Naive thymus-derived CD4-positive, alpha-beta T cell (primary cell): ENCODE measurements at regions not wholly inside any gene's neighbourhood (a gene's known extent, or its start where the extent isn't known, plus 50 kb on each side); places are given as distances from the start of the nearest gene placed in this dataset.

Experiments used
- ATAC-seq: fragments of 150-1000 bp; cut with Tn5 transposase; 2 replicates; pipeline ENCODE4 v1.10.0; 2021; ENCODE audit warnings: mild to moderate bottlenecking, moderate library complexity
- CTCF ChIA-PET: fragments of 350-600 bp; sonication (Branson Sonifier 250); formaldehyde crosslinking; loops from one replicate; lab custom pipeline; 2021; ENCODE audit warnings: antibody characterized with exemption; lab: Charles Lee
- POLR2A ChIA-PET: fragments of 350-600 bp; sonication (Branson Sonifier 250); formaldehyde crosslinking; loops from one replicate; lab custom pipeline; 2021; ENCODE audit warnings: antibody characterized with exemption, inconsistent platforms; lab: Charles Lee
- DNase-seq, 9 donors: peaks; one replicate each; pipeline versions ENCODE4 v3.0.0 to v3.0.0-alpha.2; 2020 to 2022; ENCODE audit warnings: mixed read lengths in 1 of 9
- H3K27ac ChIP-seq: one replicate; pipeline ENCODE4 v1.7.0; 2013; ENCODE audit warnings: mild to moderate bottlenecking, low read depth, low read length, moderate library complexity
- H3K27me3 ChIP-seq, 2 donors: one replicate each; pipeline ENCODE4 v1.7.0; 2013; ENCODE audit warnings: low read length in 2 of 2, mild to moderate bottlenecking in 2 of 2, moderate library complexity in 2 of 2; ENCODE audit not compliant: control insufficient read depth in 2 of 2, insufficient read depth in 2 of 2
- H3K36me3 ChIP-seq, 3 experiments: 1 replicate in 2 of 3; 2 replicates in 1 of 3; pipeline ENCODE4 v1.7.0; 2013; ENCODE audit warnings: low read length in 3 of 3, mild to moderate bottlenecking in 3 of 3, moderate library complexity in 1 of 3; ENCODE audit not compliant: insufficient read depth in 3 of 3, control insufficient read depth in 2 of 3
- H3K4me1 ChIP-seq, 2 donors: one replicate each; pipeline ENCODE4 v1.7.0; 2013; ENCODE audit warnings: low read length in 2 of 2, mild to moderate bottlenecking in 2 of 2, moderate library complexity in 1 of 2; ENCODE audit not compliant: control insufficient read depth in 2 of 2, insufficient read depth in 2 of 2
- H3K4me3 ChIP-seq: 2 replicates; pipeline ENCODE4 v1.7.0; 2013; ENCODE audit warnings: mild to moderate bottlenecking, low read length
- H3K9me3 ChIP-seq, 3 experiments: 1 replicate in 2 of 3; 2 replicates in 1 of 3; pipeline ENCODE4 v1.7.0; 2013; ENCODE audit warnings: low read length in 3 of 3; ENCODE audit not compliant: control insufficient read depth in 2 of 3
- H3K27ac Mint-ChIP-seq, 9 donors: one replicate each; pipeline ENCODE4 v1.8.0; 2020 to 2022; ENCODE audit warnings: mixed read lengths in 9 of 9, mild to moderate bottlenecking in 8 of 9, moderate library complexity in 5 of 9, inconsistent platforms in 2 of 9
- H3K27me3 Mint-ChIP-seq, 5 donors: one replicate each; pipeline ENCODE4 v1.8.0; 2021 to 2022; ENCODE audit warnings: mixed read lengths in 5 of 5, mild to moderate bottlenecking in 1 of 5
- H3K36me3 Mint-ChIP-seq, 5 donors: one replicate each; pipeline ENCODE4 v1.8.0; 2020 to 2022; ENCODE audit warnings: mixed read lengths in 5 of 5, mild to moderate bottlenecking in 3 of 5, inconsistent platforms in 1 of 5
- H3K4me1 Mint-ChIP-seq, 7 donors: one replicate each; pipeline ENCODE4 v1.8.0; 2020 to 2022; ENCODE audit warnings: mixed read lengths in 7 of 7, mild to moderate bottlenecking in 3 of 7, inconsistent platforms in 1 of 7
- H3K4me3 Mint-ChIP-seq, 10 donors: one replicate each; pipeline ENCODE4 v1.8.0; 2020 to 2022; ENCODE audit warnings: mild to moderate bottlenecking in 10 of 10, mixed read lengths in 10 of 10, moderate library complexity in 6 of 10, inconsistent platforms in 2 of 10
- H3K9me3 Mint-ChIP-seq, 11 donors: one replicate each; pipeline ENCODE4 v1.8.0; 2020 to 2022; ENCODE audit warnings: mixed read lengths in 11 of 11, mild to moderate bottlenecking in 4 of 11, inconsistent platforms in 1 of 11, moderate library complexity in 1 of 11
- intact Hi-C, 2 donors: fragments of 100-400 bp; cut with micrococcal nuclease; formaldehyde crosslinking; loops; one replicate each; pipeline ENCODE4 v1.15.1; 2023

DNA sequence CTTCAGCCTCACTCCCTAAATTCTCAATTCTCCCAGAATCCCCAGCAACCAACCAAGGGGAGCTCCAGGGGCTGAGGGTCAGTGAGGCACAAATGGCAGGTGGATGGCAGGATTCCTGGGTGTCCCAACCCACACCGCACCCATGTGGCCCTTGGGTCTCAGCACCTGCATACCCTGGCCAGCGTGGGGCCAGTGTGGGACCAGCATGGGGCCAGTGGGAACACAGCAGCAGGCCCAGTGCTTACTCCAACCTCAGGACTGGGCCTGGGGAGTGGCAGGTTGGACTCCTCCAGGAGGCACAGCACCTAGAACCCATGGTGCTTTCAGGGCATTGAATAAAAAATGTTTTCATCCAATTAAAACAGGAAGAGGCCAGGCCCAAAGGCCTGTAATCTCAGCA is 202.0 kb downstream of the TSHZ3 start:
- Histone ChIP-seq H3K4me3 (no peak overlapping the region), H3K36me3 (no peaks in the 10 kb centered on the region), H3K27ac (no peak overlapping the region), H3K27me3 (no peaks in the 10 kb centered on the region), H3K4me1 (no peaks in the 10 kb centered on the region), H3K9me3 (no peaks in the 10 kb centered on the region)
- Mint-ChIP-seq H3K27me3 (peaks cover 0 to 2% (median 0%) of the 10 kb centered on the region in 5 donors), H3K4me3 (no peak overlapping the region), H3K27ac (no peak overlapping the region), H3K36me3 (no peaks in the 10 kb centered on the region), H3K4me1 (no peaks in the 10 kb centered on the region), H3K9me3 (no peaks in the 10 kb centered on the region)
- ATAC-seq (no peak), DNase-seq (no peak)
- intact Hi-C loops, result no loop called here
- CTCF ChIA-PET, result no interaction called here
- POLR2A ChIA-PET, result no interaction called here

DNA sequence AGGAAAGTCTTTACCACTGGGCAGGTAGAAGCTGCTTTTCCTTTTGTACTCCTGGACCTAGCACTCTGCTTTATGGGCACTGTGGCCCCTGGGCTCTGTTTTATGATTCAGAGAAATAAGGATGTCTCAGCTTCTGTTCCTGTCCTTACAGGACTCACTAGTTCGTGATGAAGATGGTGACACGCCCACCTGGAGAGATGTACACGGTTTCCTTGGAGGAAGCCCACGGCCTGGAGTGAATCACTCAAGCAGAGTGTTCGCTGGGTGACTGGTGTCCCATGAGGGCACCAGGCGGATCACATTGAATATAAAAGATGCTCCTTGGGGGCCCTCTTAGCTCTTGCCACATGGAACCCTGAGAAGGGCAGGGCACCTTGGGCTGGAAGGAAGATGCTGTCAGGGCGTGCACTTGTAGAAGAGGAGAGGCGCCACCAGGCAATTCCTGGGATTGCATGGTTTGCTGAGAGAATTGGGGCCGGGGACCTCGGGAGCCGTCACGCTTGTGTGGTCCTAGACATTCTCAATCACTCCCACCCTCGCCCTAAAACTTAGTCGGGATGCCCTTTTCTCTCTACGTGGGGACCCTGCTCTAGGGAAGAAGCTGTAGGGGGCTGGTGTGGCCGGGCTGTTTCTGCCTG is 202.6 kb downstream of the TSHZ3 start:
- Mint-ChIP-seq H3K27ac (no peak overlapping the region), H3K36me3 (no peaks in the 10 kb centered on the region), H3K9me3 (no peaks in the 10 kb centered on the region), H3K4me3 (no peak overlapping the region), H3K4me1 (no peaks in the 10 kb centered on the region), H3K27me3 (peaks cover 0 to 3% (median 2%) of the 10 kb centered on the region in 5 donors)
- no peak for ATAC-seq
- H3K4me3 ChIP-seq, result no peak overlapping the region
- H3K27ac ChIP-seq, result no peak overlapping the region
- ChIA-PET CTCF (interaction anchor here (0.8 kb wide), 1 partner anchor 651 kb away, joined by 3 read pairs; no protein-coding TSS in a partner anchor), POLR2A (no interaction called here)
- H3K9me3 ChIP-seq, result no peaks in the 10 kb centered on the region
- H3K36me3 ChIP-seq, result no peaks in the 10 kb centered on the region
- H3K4me1 ChIP-seq, result no peaks in the 10 kb centered on the region
- no peaks in the 10 kb centered on the region for H3K27me3 ChIP-seq
- intact Hi-C loops, result no loop called here
- DNase-seq, result no peak

DNA sequence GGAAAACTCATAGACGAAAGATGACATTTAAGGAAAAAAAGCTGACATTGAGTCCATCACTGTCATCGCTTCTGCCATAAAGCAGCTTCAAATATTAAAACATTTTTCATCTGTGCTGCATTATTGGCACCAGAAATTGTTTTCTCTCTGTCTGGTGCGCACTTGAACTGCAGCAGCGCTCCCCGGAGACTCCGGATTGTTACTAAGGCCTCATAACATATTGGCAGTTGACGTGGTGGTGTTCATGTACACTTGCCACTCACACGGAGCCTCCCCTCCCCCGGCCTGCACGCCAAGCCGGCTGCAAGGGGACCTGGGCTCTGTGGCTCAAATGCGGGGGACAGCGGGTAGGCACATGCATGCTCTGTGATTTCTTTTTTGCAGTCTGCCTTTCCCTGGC is 203.2 kb downstream of the TSHZ3 start:
- ChIA-PET CTCF (interaction anchor here (0.8 kb wide), 1 partner anchor 651 kb away, joined by 3 read pairs; no protein-coding TSS in a partner anchor), POLR2A (no interaction called here)
- no peak overlapping the region for H3K27ac ChIP-seq
- H3K27me3 Mint-ChIP-seq, result peaks cover 0 to 5% (median 3%) of the 10 kb centered on the region in 5 donors
- H3K36me3 Mint-ChIP-seq, result no peaks in the 10 kb centered on the region
- H3K4me1 Mint-ChIP-seq, result no peaks in the 10 kb centered on the region
- no peaks in the 10 kb centered on the region for H3K36me3 ChIP-seq
- no peaks in the 10 kb centered on the region for H3K4me1 ChIP-seq
- intact Hi-C loops, result no loop called here
- H3K27me3 ChIP-seq, result no peaks in the 10 kb centered on the region
- no peak overlapping the region for H3K4me3 ChIP-seq
- no peak for DNase-seq
- ATAC-seq, result no peak
- H3K4me3 Mint-ChIP-seq, result no peak overlapping the region
- no peaks in the 10 kb centered on the region for H3K9me3 ChIP-seq
- no peaks in the 10 kb centered on the region for H3K9me3 Mint-ChIP-seq
- H3K27ac Mint-ChIP-seq, result no peak overlapping the region

DNA sequence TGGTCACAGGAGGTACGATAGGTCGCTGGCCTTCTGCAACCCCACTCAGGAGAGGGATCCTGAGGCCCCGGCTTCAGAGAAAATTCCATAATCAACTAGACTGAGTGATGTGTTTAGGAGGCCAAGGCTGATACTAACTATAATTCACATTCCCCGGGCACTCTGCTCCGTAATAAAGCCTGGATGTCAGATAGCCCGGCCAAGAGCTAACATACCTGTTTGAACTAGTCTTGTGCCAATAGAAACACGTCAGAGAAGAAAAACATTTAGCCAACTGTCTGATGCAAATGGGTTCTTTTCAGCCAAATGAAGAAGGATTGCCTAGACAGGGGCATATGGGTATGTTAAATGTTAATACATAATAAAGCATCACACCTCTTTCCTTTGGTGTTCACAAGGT is 204.2 kb downstream of the TSHZ3 start:
- H3K4me1 ChIP-seq, result no peaks in the 10 kb centered on the region
- Mint-ChIP-seq H3K4me3 (no peak overlapping the region), H3K36me3 (no peaks in the 10 kb centered on the region), H3K27ac (no peak overlapping the region), H3K4me1 (no peaks in the 10 kb centered on the region), H3K9me3 (no peaks in the 10 kb centered on the region), H3K27me3 (peaks cover 0 to 5% (median 3%) of the 10 kb centered on the region in 5 donors)
- H3K27me3 ChIP-seq, result no peaks in the 10 kb centered on the region
- intact Hi-C loops, result no loop called here
- H3K4me3 ChIP-seq, result no peak overlapping the region
- ATAC-seq (no peak), DNase-seq (no peak)
- H3K9me3 ChIP-seq, result no peaks in the 10 kb centered on the region
- no peak overlapping the region for H3K27ac ChIP-seq
- H3K36me3 ChIP-seq, result no peaks in the 10 kb centered on the region
- ChIA-PET POLR2A (no interaction called here), CTCF (interaction anchor here (0.6 kb wide), 1 partner anchor 607 kb away, joined by 3 read pairs; no protein-coding TSS in a partner anchor)

DNA sequence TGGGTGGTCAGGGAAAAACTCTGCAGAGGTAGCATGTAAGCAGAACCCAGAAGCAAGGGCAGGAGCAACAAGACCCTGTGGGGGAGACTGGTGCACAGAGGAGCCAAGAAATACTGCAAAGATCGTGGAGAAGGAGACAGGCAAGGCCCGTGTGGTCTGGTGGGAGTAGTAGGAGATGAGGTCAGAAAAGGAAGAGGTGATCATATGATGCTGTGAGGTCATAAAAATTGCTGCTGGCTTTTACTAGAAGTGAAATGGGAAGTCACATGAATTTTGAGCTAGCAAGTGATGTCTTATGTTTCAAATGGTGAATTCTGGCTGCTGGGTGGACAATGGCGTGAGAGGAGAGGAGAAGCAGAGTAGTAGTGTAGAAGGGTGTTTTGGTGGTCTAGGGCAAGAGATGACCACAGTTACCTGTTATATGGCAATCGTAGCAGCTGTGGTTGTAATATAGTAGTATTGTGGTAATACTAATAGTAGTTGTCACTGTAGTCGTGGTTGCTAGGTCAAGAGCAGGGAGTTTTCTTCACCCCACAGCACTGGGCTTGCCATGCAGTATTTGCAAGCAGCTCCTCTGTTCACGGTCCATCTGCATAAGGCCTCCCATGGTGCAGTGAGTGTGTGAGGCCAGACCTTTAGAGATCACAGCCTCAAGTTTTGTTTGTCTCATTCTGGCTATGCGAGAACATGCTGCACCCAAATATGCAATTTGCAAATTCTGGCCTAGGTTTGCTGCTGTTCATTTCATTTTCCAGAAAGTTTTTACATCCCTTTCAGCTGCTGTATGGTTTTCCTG is 205.0 kb downstream of the TSHZ3 start:
- ChIA-PET CTCF (no interaction called here), POLR2A (no interaction called here)
- no peaks in the 10 kb centered on the region for H3K4me1 Mint-ChIP-seq
- no peaks in the 10 kb centered on the region for H3K9me3 Mint-ChIP-seq
- Histone ChIP-seq H3K27me3 (no peaks in the 10 kb centered on the region), H3K27ac (no peak overlapping the region), H3K9me3 (no peaks in the 10 kb centered on the region), H3K36me3 (no peaks in the 10 kb centered on the region), H3K4me1 (no peaks in the 10 kb centered on the region), H3K4me3 (no peak overlapping the region)
- ATAC-seq, result no peak
- H3K27ac Mint-ChIP-seq, result no peak overlapping the region
- H3K36me3 Mint-ChIP-seq, result no peaks in the 10 kb centered on the region
- H3K27me3 Mint-ChIP-seq, result peaks cover 0 to 5% (median 3%) of the 10 kb centered on the region in 5 donors
- intact Hi-C loops, result no loop called here
- no peak for DNase-seq
- no peak overlapping the region for H3K4me3 Mint-ChIP-seq

DNA sequence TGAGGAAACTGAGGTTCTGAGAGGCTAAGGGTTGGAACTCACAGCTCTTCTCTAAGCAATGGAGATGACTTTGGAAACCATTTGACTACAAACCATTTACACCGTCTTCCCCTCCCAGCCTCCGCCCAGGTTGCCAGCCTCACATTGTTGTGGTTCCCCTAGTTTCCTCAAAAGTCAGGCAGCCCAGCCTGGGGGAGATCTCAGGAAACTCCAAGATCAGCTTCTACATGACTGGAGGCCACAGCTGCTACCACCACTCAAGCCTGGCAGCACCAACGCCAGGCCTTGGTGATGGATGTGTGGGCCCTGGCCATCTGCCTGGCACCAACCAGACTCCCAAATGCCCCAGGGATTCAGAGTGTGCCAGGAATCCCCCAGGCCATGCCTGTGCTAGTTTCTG is 207.9 kb downstream of the TSHZ3 start:
- Mint-ChIP-seq H3K4me1 (no peaks in the 10 kb centered on the region), H3K27ac (no peak overlapping the region), H3K27me3 (peaks cover 0 to 13% (median 3%) of the 10 kb centered on the region in 5 donors), H3K9me3 (peaks cover 0 to 2% (median 0%) of the 10 kb centered on the region in 11 donors), H3K4me3 (no peak overlapping the region), H3K36me3 (no peaks in the 10 kb centered on the region)
- Histone ChIP-seq H3K27me3 (no peaks in the 10 kb centered on the region), H3K27ac (no peak overlapping the region), H3K4me1 (no peaks in the 10 kb centered on the region), H3K36me3 (no peaks in the 10 kb centered on the region), H3K9me3 (no peaks in the 10 kb centered on the region), H3K4me3 (no peak overlapping the region)
- intact Hi-C loops, result no loop called here
- DNase-seq (no peak), ATAC-seq (no peak)
- ChIA-PET CTCF (no interaction called here), POLR2A (no interaction called here)
